Pons (tissue), 1 donor: ENCODE measurements at regions not wholly inside any gene's neighbourhood (a gene's known extent, or its start where the extent isn't known, plus 50 kb on each side); places are given as distances from the start of the nearest gene placed in this dataset.

Source experiments
- DNase-seq: peaks from one replicate; pipeline ENCODE4 v3.0.0-alpha.2; 2016; ENCODE audit warnings: low spot score

DNA sequence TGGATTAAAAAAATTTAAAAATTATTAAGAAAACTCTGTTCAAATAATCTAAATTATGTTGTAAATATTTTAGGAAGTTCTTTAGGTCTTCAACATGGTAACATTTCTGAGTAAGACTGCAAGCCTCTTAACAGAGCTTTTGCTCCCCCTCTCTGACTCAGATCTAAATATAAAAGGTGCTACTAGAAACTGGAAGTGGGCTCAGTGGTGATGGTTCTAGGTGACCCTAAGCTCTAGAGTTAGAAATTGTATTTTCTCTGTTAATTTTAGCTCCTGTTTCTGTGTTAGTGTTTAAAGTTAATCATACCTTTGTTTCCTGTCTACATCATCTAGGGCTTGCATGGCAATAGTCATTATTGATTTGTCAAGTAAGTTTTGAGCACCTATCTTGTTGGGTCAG lies 159.9 kb upstream of the MEIS2 start:
- no peak for DNase-seq

- no peak for DNase-seq
Observed at GRCh38 chr15:37261685-37262084, 161.3 kb upstream of the MEIS2 start.

DNA sequence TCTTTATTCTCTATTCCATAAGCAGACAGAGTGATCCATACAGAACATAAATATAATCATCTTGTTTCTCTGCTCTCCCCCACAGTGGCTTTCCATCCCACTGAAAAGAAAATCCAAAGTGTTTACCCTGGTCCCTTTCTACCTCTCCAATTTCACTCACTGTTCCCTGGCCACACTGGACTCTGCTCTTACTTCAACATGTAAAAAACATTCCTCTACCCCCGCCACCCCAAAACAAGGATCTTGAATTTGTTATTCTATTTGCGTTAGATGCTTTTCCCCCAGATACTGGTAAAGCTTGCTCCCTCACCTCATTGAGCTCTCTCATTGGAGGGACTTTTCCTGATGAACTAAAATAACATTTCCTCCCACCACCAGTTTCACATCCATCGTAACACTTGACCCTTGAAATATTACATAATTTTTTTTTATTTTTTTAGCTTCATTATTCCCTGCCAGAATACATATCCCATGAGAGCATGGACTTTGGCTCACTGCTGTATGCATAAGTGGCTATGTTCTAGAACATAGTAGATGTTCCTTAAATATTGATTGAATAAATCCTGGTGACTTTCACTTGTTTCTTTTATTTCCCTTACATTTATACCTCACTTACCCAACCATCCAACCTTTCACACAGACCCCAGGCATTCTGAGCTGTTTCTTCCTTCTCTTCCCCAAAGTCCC lies 162.7 kb upstream of the MEIS2 start:
- DNase-seq = no peak

DNA sequence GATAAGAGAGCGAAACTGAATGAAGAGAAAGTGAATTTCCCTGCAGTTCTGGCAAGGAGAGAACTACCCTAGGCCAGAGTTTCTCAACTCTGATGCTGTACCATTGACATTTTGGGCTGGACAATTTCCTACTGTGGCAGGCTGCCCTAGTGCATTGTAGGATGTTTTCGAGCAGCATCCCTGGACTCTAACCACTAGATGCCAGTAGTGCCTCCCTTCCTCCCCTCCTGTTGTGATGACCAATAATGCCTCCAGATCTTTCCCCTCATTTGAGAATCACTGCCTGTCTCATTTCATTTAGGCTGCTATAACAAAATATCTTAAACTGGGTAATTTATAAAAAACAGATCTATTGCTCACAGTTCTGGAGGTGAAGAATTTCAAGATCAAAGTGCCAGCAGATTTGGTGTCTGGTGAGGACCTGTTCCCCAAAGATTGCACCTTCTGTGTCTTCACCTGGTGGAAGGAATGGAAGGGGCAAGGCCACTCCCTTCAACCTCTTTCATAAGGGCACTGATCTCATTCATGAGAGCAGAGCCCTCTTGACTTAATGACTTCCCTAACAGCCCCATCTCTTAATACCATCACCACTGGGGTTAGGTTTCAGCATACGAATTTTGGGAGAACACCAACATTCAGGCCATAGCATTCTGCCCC lies 188.9 kb upstream of the MEIS2 start:
- peak; percentile 14 for DNase-seq

DNA sequence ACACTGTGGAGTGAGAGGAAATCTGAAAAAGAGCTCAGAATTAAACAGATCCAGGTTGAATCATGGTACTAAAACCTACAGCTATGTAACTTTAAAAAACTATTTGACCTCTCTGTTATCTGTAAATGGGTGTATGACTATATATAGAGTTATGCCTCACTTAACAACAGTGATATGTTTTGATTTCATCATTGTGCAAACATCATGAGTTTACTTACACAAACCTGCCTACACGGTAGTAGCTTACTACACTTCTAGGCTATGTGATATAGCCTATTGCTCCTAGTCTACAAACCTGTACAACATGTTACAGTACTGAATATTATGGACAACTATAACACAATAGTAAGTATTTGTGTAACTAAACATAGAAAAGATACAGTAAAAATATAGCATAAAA lies 191.6 kb upstream of the MEIS2 start:
- no peak for DNase-seq

DNA sequence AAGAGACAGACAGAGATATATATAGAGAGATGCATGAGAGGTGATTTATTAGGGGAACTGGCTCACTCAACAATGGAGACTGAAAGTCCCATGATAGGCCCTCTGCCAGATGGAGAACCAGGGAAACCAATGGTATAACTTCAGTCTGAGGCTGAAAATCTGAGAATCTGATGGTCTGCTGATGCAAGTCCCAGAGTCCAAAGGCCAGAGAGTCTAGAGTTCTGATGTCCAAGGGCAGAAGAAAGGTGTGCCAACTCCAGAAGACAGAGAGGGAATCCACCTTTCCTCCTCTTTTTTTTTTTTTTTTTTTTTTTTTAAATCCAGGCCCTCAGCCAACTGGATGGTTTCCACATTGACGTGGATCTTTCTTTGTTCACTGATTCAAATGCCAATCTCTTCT lies 197.9 kb upstream of the MEIS2 start:
- no peak for DNase-seq

DNA sequence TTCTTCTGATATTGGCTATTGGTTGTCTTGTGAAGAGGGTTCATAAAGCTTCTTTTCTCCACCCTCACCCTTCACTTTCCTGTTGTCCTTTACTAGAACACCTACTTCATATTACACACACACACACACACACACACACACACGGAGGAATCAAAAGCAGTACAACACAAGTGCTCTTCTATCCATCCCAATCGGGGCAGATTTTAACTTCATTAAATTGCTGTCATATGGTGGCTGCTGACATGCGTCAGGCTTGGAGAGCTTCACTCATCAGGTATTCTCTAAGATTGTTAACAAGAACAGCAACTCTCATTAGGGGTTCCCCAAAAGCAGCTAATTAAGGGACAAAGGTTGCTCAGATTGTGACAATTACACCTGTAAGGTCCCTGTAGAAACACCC lies 239.1 kb upstream of the MEIS2 start:
- no peak for DNase-seq

DNA sequence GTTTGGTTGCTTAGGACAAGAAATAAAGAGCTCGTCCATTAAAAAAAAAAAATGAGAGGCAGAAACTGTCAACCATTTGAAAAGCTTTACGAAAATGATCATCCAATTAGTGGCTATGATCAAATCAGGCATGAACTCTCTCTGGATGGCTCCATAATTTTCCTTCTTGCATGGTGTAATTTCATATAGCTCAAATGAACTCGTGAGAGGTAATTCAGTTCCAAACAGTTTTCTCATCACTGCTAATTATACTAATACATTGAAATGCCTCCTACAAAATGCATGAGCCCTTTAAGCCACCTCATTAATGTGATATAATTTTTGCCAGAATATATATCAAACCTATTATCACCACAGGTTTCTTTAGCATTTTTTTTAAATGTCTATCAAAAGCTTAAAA lies 239.5 kb upstream of the MEIS2 start:
- no peak for DNase-seq

DNA sequence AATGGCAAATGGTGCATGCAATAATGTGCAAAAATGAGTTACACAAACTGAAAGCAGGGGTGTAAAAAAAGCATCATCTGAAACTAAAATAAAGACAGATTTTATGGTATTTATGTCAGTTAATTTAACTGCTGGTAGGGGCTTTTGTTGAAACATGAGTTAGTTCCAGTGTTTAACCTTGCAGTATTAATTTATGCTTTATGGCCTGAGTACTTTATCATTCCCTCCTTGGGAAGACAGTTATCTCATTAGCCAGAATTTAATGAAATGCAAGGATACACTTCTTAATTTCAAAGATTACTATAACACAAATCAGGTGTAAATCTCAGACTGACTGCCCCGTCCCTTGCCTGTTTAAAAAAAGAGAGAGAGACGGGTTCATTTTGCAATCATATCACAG lies 240.1 kb upstream of the MEIS2 start:
- DNase-seq = no peak

GRCh38 chr15:37359101-37359892 lies 258.9 kb upstream of the MEIS2 start:
- no peak for DNase-seq

- no peak for DNase-seq
Observed at GRCh38 chr15:37359893-37360290, 259.5 kb upstream of the MEIS2 start.

DNA sequence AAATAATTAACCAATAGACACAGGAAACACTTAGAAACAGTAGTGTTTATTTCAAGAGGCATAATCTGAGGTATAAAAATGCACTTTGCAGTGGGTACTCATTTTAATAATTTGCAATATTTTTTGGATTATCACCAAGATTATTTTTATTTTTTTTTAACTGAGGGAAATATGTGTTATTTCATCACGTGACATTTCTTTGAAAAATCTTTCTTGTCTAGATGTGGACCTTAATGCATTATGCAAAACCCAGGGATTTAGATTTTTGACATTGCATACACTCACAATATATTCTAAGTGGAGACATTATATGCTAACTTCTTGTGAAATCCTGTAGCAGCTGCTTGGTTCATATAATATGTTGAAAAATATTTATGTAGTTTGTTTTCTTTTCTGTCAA lies 260.4 kb upstream of the MEIS2 start:
- no peak for DNase-seq

GRCh38 chr15:37361621-37362020 lies 261.3 kb upstream of the MEIS2 start:
- DNase-seq = no peak

DNA sequence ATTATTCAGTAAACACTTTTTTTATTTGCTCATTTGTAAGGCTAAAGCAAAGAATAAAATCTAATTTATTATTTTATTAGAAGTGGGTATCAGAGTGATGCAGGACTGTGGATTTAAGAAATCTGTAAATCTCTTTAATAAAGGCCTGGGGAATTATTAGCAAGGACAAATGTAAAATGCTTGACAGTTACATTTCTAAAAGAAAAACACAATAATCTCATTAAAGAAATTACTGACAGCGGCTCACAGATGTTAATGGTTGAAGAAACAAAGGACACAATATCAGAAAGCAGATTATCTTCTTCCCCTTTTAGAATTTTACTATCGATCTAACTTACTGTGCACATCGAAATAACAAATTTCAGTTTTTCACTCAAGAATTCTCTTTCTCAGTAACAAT lies 262.1 kb upstream of the MEIS2 start:
- DNase-seq = no peak

GRCh38 chr15:37368961-37369360 lies 268.6 kb upstream of the MEIS2 start:
- DNase-seq = no peak

GRCh38 chr15:37370941-37371340 lies 270.6 kb upstream of the MEIS2 start:
- DNase-seq = no peak

DNA sequence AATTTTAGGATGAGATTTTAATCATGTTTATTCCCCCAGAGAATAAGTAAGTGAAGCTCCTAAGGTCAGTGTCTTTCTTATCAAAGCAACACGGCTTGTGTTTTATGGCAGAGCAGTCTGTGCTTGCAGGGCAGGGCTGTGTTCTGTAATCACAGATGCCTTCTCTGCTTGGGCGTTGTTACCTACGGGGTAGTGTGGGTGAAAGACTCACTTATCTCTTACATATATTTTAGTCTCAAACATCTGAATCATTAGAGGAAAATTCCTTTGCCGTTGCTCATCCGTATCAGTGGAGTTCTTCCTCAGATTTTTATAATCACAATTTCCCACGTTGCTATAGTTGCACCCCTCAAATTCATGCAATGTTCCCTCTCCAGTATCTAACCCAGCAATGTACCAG lies 271.7 kb upstream of the MEIS2 start:
- DNase-seq = no peak

GRCh38 chr15:37375519-37375918 lies 275.2 kb upstream of the MEIS2 start:
- no peak for DNase-seq

- DNase-seq = no peak
Observed at GRCh38 chr15:37377428-37377827, 277.1 kb upstream of the MEIS2 start.

GRCh38 chr15:37394402-37395099 lies 294.2 kb upstream of the MEIS2 start:
- no peak for DNase-seq

DNA sequence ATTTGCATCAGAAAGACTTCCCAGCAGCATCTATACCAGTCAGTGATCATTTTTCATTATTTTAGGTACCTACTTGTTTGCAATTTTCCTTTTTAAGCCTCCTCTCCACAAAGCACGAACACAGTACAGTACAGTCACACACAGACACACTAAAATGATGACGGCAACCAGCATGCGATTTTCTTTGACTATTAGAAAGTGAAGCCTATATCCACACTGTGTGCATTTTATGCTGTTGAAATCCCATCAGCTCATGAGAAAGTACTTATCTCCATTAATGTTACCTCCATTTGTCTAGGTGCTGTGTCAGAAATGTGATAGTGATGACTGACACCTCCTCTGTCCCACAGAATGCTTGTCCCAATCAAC lies 294.7 kb upstream of the MEIS2 start:
- DNase-seq = no peak

GRCh38 chr15:37397266-37398022 lies 297.1 kb upstream of the MEIS2 start:
- no peak for DNase-seq
